Endothelial cell of umbilical vein (primary cell): ENCODE measurements at regions not wholly inside any gene's neighbourhood (a gene's known extent, or its start where the extent isn't known, plus 50 kb on each side); places are given as distances from the start of the nearest gene placed in this dataset.

Experiments
- BruUV-seq: library from RNA; stranded (reverse); fragments of 400-500 nt; replicated peaks from 2 replicates; lab custom pipeline; 2021; lab: Mats Ljungman, UMichigan
- CTCF ChIA-PET: fragments of 300-600, 350-600 bp; sonication (Branson Sonifier 250); formaldehyde crosslinking; loops from one replicate; lab custom pipeline; 2021; ENCODE audit warnings: antibody characterized with exemption, inconsistent platforms; lab: Charles Lee
- POLR2A ChIA-PET: fragments of 300-600, 350-600 bp; sonication (Branson Sonifier 250); formaldehyde crosslinking; loops from one replicate; lab custom pipeline; 2021; ENCODE audit warnings: antibody characterized with exemption, inconsistent platforms; lab: Charles Lee
- DNase-seq: peaks from one replicate; pipeline ENCODE4 v3.0.0-alpha.2; 2011; ENCODE audit warnings: low read depth, low spot score
- FAIRE-seq: peaks from 2 replicates; lab custom pipeline; 2011; peaks lifted over from hg19 to GRCh38; lab: Jason Lieb, UNC
- H2AFZ ChIP-seq: 2 replicates; pipeline ENCODE4 v1.6.0; 2012; ENCODE audit warnings: low read depth, low read length, control low read depth, inconsistent platforms
- H3K27ac ChIP-seq: 2 replicates; pipeline ENCODE4 v1.5.1; 2011; ENCODE audit warnings: low read depth, mild to moderate bottlenecking, control low read depth, low read length, moderate library complexity; ENCODE audit not compliant: insufficient read depth
- H3K27me3 ChIP-seq, 2 experiments: 2 replicates each; pipeline versions ENCODE4 v1.6.0 to v1.6.1; 2011; ENCODE audit warnings: low read length in 2 of 2, mixed read lengths in 1 of 2; ENCODE audit not compliant: control insufficient read depth in 2 of 2, insufficient read depth in 2 of 2
- H3K36me3 ChIP-seq, 2 experiments: 2 replicates in 1 of 2; 3 replicates in 1 of 2; pipeline ENCODE4 v1.5.1; 2011; ENCODE audit warnings: low read length in 2 of 2, mild to moderate bottlenecking in 1 of 2, moderate library complexity in 1 of 2; ENCODE audit not compliant: control insufficient read depth in 2 of 2, insufficient read depth in 2 of 2; ENCODE audit errors: extremely low read depth in 1 of 2
- H3K4me1 ChIP-seq: 3 replicates; pipeline ENCODE4 v1.5.1; 2011; ENCODE audit warnings: mild to moderate bottlenecking, low read length; ENCODE audit not compliant: control insufficient read depth, insufficient read depth; ENCODE audit errors: extremely low read depth
- H3K4me2 ChIP-seq: 2 replicates; pipeline ENCODE4 v1.6.1; 2011; ENCODE audit warnings: low read length, control low read depth, mixed read lengths; ENCODE audit not compliant: insufficient read depth
- H3K4me3 ChIP-seq, 3 experiments: fragments of 200-600 bp in 1 of 3; sonication (generic), shearing (Covaris generic) in 1 of 3; replicated peaks in 1 of 3; 2 replicates each; pipeline ENCODE4 v1.5.1; 2011 to 2016; ENCODE audit warnings: control low read depth in 3 of 3, low read length in 3 of 3, mild to moderate bottlenecking in 2 of 3, inconsistent platforms in 1 of 3, low read depth in 1 of 3, moderate library complexity in 1 of 3; ENCODE audit not compliant: insufficient read depth in 1 of 3
- H3K79me2 ChIP-seq: 2 replicates; pipeline ENCODE4 v1.6.0; 2012; ENCODE audit warnings: low read length, inconsistent platforms; ENCODE audit not compliant: control insufficient read depth, insufficient read depth
- H3K9ac ChIP-seq: replicated peaks from 2 replicates; pipeline ENCODE3; 2011; ENCODE audit warnings: low read length, control low read depth; ENCODE audit not compliant: insufficient read depth; ENCODE audit errors: extremely low read depth
- H3K9me1 ChIP-seq: replicated peaks from 3 replicates; pipeline ENCODE4 v1.6.0; 2011; ENCODE audit warnings: mild to moderate bottlenecking, low read length; ENCODE audit not compliant: control insufficient read depth, insufficient read depth; ENCODE audit errors: extremely low read depth
- H3K9me3 ChIP-seq: replicated peaks from 2 replicates; pipeline ENCODE4 v1.5.1; 2012; ENCODE audit warnings: low read length, inconsistent platforms; ENCODE audit not compliant: control insufficient read depth, insufficient read depth
- H4K20me1 ChIP-seq: replicated peaks from 2 replicates; pipeline ENCODE3; 2011; ENCODE audit warnings: mild to moderate bottlenecking, low read length; ENCODE audit not compliant: control insufficient read depth, insufficient read depth; ENCODE audit errors: extremely low read depth
- EZH2 ChIP-seq: IDR thresholded peaks from 2 replicates; pipeline ENCODE4 v1.6.1; 2012; ENCODE audit warnings: borderline replicate concordance, low read depth, mild to moderate bottlenecking, moderate library complexity, low read length, inconsistent platforms; ENCODE audit not compliant: severe bottlenecking
- FOS ChIP-seq: IDR thresholded peaks from 2 replicates; pipeline ENCODE4 v1.6.1; 2011; ENCODE audit warnings: mild to moderate bottlenecking, low read length, moderate library complexity, borderline replicate concordance; ENCODE audit not compliant: insufficient read depth
- GATA2 ChIP-seq: IDR thresholded peaks from 2 replicates; pipeline ENCODE4 v1.7.0; 2011; ENCODE audit warnings: low read depth, mild to moderate bottlenecking, moderate library complexity, mixed read lengths, low read length; ENCODE audit not compliant: insufficient read length, insufficient read depth
- JUN ChIP-seq: IDR thresholded peaks from 2 replicates; pipeline ENCODE4 v1.6.1; 2011; ENCODE audit warnings: borderline replicate concordance, low read depth; ENCODE audit not compliant: insufficient read length, insufficient read depth
- MYC ChIP-seq: IDR thresholded peaks from one replicate; pipeline ENCODE4 v1.6.1; 2011; ENCODE audit warnings: mild to moderate bottlenecking, low read depth, low read length
- POLR2A ChIP-seq: IDR thresholded peaks from 2 replicates; pipeline ENCODE4 v1.6.1; 2012; ENCODE audit warnings: low read depth, mild to moderate bottlenecking, control low read depth, low read length
- POLR2AphosphoS5 ChIP-seq: IDR thresholded peaks from 2 replicates; pipeline ENCODE4 v1.6.1; 2012; ENCODE audit warnings: low read depth, mild to moderate bottlenecking, control low read depth, low read length, moderate library complexity; ENCODE audit not compliant: insufficient read depth
- dilution Hi-C: fragments of 300-500 bp; cut with MboI; formaldehyde crosslinking; loops from one replicate; pipeline ENCODE4 v1.15.0; 2019; ENCODE audit warnings: low sequenced_read_pairs; ENCODE audit not compliant: extremely low pct_ligation_motif_present
- intact Hi-C: fragments of 100-400 bp; cut with micrococcal nuclease; formaldehyde crosslinking; loops from one replicate; pipeline ENCODE4 v1.10.0; 2022
- TF ChIP-seq, protein P1 (sequence below): IDR thresholded peaks from 2 replicates; pipeline ENCODE4 v1.6.1; 2011; ENCODE audit not compliant: insufficient read depth, insufficient read length
- TF ChIP-seq, protein P2 (sequence below), 2 donors: IDR thresholded peaks; 1 replicate in 1 of 2; 2 replicates in 1 of 2; pipeline ENCODE4 v1.5.1; 2011; ENCODE audit warnings: low read length in 2 of 2, mild to moderate bottlenecking in 2 of 2, moderate library complexity in 2 of 2, control low read depth in 1 of 2, inconsistent platforms in 1 of 2, low read depth in 1 of 2; ENCODE audit not compliant: insufficient read depth in 1 of 2; ENCODE audit errors: extremely low read depth in 1 of 2

DNA sequence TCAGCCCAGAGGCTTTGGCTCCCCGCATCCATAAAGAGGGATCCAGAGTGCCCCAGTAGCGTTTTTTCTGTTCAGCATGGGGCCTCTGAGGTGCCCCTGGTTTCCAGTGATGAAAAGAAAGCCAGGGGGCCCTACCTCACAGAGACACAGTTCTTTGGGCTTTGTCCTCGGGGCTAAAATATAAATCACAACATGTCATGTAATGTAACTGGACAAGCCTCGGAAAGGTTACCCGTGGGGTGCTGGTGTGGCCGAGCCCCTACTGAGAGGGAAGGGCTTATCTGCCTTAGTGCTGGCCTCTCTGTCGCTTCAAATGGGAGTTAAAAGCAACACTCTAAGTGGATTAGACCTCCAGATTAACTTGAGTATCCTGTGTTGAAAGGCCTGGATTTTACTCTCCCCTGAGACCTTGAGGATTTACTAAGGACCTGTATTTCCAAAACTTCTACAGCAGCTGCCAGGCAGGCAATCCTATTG is 251.6 kb upstream of the APCDD1 start:
- Histone ChIP-seq H3K9me1 (no peaks in the 10 kb centered on the region), H3K9ac (no peak overlapping the region), H3K36me3 (no peaks in the 10 kb centered on the region), H3K4me3 (no peak overlapping the region), H3K27me3 (peaks cover 0 to 1% of the 10 kb centered on the region in 2 experiments), H3K27ac (no peak overlapping the region), H3K4me2 (no peak overlapping the region), H3K4me1 (no peaks in the 10 kb centered on the region), H2AFZ (no peak overlapping the region), H3K9me3 (no peaks in the 10 kb centered on the region), H3K79me2 (no peaks in the 10 kb centered on the region), H4K20me1 (no peaks in the 10 kb centered on the region)
- dilution Hi-C loops = no loop called here
- intact Hi-C loops = no loop called here
- BruUV-seq = no TSS peak
- no peak for DNase-seq
- ChIA-PET POLR2A (no interaction called here), CTCF (no interaction called here)
- TF ChIP-seq, protein P1, sequence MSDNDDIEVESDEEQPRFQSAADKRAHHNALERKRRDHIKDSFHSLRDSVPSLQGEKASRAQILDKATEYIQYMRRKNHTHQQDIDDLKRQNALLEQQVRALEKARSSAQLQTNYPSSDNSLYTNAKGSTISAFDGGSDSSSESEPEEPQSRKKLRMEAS = no peak
- TF ChIP-seq, protein P2, sequence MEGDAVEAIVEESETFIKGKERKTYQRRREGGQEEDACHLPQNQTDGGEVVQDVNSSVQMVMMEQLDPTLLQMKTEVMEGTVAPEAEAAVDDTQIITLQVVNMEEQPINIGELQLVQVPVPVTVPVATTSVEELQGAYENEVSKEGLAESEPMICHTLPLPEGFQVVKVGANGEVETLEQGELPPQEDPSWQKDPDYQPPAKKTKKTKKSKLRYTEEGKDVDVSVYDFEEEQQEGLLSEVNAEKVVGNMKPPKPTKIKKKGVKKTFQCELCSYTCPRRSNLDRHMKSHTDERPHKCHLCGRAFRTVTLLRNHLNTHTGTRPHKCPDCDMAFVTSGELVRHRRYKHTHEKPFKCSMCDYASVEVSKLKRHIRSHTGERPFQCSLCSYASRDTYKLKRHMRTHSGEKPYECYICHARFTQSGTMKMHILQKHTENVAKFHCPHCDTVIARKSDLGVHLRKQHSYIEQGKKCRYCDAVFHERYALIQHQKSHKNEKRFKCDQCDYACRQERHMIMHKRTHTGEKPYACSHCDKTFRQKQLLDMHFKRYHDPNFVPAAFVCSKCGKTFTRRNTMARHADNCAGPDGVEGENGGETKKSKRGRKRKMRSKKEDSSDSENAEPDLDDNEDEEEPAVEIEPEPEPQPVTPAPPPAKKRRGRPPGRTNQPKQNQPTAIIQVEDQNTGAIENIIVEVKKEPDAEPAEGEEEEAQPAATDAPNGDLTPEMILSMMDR (IDR thresholded peaks at IDR 0.05; ENCODE audit: extremely low read depth in 1 of 2, insufficient read depth in 1 of 2, low read depth in 1 of 2, low read length in 2 of 2) = no peak
- no peak for TF ChIP-seq GATA2
- TF ChIP-seq JUN = no peak
- no peak for TF ChIP-seq POLR2AphosphoS5
- TF ChIP-seq MYC = no peak
- TF ChIP-seq FOS = no peak
- TF ChIP-seq POLR2A = no peak
- no peak for TF ChIP-seq EZH2
- no peak for FAIRE-seq
